Ecto neural progenitor cell (in vitro differentiated cells): ENCODE measurements at regions not wholly inside any gene's neighbourhood (a gene's known extent, or its start where the extent isn't known, plus 50 kb on each side); places are given as distances from the start of the nearest gene placed in this dataset.
"Not testable (repeated sequence)": the region's sequence is repeated elsewhere in the genome, so short reads cannot be mapped to it uniquely, and the experiment has no call there.

ENCODE experiments used
- DNase-seq: peaks from one replicate; pipeline ENCODE4 v3.0.0-alpha.2; 2018; ENCODE audit warnings: low spot score

- DNase-seq: not testable (repeated sequence)
Measured at GRCh38 chr12:131288765-131289695, 335.3 kb downstream of the ADGRD1 start.

GRCh38 chr12:131289807-131290206 lies 336.1 kb downstream of the ADGRD1 start:
- not testable (repeated sequence) for DNase-seq

- no peak for DNase-seq
Measured at GRCh38 chr12:131290255-131290959, 336.7 kb downstream of the ADGRD1 start.

GRCh38 chr12:131293071-131294015 lies 339.6 kb downstream of the ADGRD1 start:
- DNase-seq: not testable (repeated sequence)

- DNase-seq: peak; percentile 34
Measured at GRCh38 chr12:131294716-131295115, 341.0 kb downstream of the ADGRD1 start.

GRCh38 chr12:131295117-131295516 lies 341.4 kb downstream of the ADGRD1 start:
- not testable (repeated sequence) for DNase-seq

GRCh38 chr12:131295559-131295958 lies 341.9 kb downstream of the ADGRD1 start:
- DNase-seq: peak; percentile 45

- DNase-seq: peak; percentile 42
Measured at GRCh38 chr12:131296136-131296535, 342.4 kb downstream of the ADGRD1 start.

- DNase-seq: peak; percentile 57
Measured at GRCh38 chr12:131296651-131297050, 342.9 kb downstream of the ADGRD1 start.

- not testable (repeated sequence) for DNase-seq
Measured at GRCh38 chr12:131298526-131299369, 345.0 kb downstream of the ADGRD1 start.

GRCh38 chr12:131299370-131299701 lies 345.6 kb downstream of the ADGRD1 start:
- DNase-seq: not testable (repeated sequence)

- DNase-seq: not testable (repeated sequence)
Measured at GRCh38 chr12:131303576-131303975, 349.9 kb downstream of the ADGRD1 start.

GRCh38 chr12:131304642-131305041 lies 350.9 kb downstream of the ADGRD1 start:
- not testable (repeated sequence) for DNase-seq

GRCh38 chr12:131309700-131310099 lies 356.0 kb downstream of the ADGRD1 start:
- peak; percentile 45 for DNase-seq

- DNase-seq: peak; percentile 43
Measured at GRCh38 chr12:131310227-131310969, 356.7 kb downstream of the ADGRD1 start.

- DNase-seq: not testable (repeated sequence)
Measured at GRCh38 chr12:131311279-131311722, 357.6 kb downstream of the ADGRD1 start.

GRCh38 chr12:131311764-131312163 lies 358.1 kb downstream of the ADGRD1 start:
- DNase-seq: no peak

GRCh38 chr12:131312382-131312781 lies 358.7 kb downstream of the ADGRD1 start:
- not testable (repeated sequence) for DNase-seq

GRCh38 chr12:131312793-131313545 lies 359.3 kb downstream of the ADGRD1 start:
- no peak for DNase-seq
